Glomerular endothelial cell (primary cell): ENCODE measurements at regions not wholly inside any gene's neighbourhood (a gene's known extent, or its start where the extent isn't known, plus 50 kb on each side); places are given as distances from the start of the nearest gene placed in this dataset.

Experiments
- DNase-seq: peaks from one replicate; pipeline ENCODE4 v3.0.0-alpha.2; 2011; ENCODE audit warnings: low read depth, low spot score; ENCODE audit errors: extremely low read depth

- no peak for DNase-seq
These were observed 695.1 kb upstream of the CITED2 start for GRCh38 chr6:140069576-140069975.

- no peak for DNase-seq
These were observed 694.4 kb upstream of the CITED2 start for GRCh38 chr6:140068801-140069200.

- DNase-seq, result no peak
These were observed 689.9 kb upstream of the CITED2 start for GRCh38 chr6:140064366-140064765.

DNA sequence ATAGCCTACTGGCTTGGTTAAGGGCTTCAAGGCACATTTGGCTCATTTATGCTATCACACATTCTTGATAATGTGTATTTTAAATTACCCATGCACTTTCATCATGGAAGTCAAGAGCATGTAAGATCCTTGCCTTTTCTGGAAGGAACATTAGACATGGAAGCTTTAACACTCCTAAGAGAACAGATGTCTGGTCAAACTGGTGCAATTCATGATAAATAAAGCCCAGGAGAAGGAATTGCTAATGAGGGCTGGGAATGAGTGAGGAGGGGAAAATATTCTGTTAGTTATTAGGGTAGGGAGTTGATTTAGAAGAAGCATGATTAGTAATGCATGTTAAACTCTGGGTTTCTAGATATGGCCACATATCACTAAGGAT lies 688.6 kb upstream of the CITED2 start:
- DNase-seq, result no peak

DNA sequence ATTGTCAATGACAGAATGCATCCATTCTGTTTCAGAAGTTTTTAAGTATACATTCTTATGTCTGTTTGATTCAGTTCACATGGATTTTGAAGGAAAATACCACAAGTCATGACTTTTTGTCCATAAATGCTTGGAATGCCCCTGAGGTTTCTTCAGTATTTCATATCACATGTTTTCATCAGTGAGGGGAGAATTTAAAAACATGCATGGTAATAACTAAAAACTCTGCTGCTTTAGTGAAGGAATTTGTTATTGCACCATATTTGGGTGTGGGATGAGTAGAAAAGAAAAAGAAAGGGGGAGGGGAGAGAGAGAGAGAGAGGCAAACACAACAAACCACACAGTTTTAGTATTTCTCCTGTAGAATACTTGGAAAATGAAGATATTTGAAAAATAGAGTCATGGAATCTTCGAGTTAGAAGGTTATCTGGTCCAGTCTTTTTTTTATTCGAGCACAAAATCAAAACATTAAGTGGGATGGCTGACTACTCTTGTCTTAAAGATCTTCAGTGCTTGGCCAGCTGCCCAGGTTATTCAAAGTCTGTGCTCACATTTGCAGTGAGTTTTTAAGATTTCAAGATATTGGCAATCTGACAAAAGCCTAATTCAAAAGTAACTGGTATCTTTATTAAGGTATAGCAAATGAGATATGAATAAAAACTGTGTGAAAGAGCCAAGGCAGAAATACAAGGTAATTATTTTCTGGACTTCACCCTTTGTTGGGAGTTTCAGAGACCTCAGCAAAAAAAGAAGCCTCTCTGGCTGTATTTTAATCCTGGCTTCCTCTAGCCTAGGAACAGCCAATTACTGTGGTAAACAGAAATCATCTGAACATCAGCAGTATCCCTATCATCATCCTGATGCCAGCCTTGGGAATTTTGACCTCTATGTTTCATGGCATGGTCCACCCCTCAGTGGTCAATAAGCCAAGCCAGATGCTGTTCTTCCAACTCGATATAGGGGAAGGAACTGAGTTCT lies 687.9 kb upstream of the CITED2 start:
- DNase-seq, result no peak

GRCh38 chr6:140061110-140062042 lies 686.9 kb upstream of the CITED2 start:
- DNase-seq, result no peak

- no peak for DNase-seq
These were observed 685.5 kb upstream of the CITED2 start for GRCh38 chr6:140059947-140060346.

- DNase-seq, result no peak
These were observed 684.4 kb upstream of the CITED2 start for GRCh38 chr6:140058863-140059262.

- DNase-seq, result no peak
These were observed 678.6 kb upstream of the CITED2 start for GRCh38 chr6:140052736-140053729.

- no peak for DNase-seq
These were observed 677.4 kb upstream of the CITED2 start for GRCh38 chr6:140051521-140052512.

DNA sequence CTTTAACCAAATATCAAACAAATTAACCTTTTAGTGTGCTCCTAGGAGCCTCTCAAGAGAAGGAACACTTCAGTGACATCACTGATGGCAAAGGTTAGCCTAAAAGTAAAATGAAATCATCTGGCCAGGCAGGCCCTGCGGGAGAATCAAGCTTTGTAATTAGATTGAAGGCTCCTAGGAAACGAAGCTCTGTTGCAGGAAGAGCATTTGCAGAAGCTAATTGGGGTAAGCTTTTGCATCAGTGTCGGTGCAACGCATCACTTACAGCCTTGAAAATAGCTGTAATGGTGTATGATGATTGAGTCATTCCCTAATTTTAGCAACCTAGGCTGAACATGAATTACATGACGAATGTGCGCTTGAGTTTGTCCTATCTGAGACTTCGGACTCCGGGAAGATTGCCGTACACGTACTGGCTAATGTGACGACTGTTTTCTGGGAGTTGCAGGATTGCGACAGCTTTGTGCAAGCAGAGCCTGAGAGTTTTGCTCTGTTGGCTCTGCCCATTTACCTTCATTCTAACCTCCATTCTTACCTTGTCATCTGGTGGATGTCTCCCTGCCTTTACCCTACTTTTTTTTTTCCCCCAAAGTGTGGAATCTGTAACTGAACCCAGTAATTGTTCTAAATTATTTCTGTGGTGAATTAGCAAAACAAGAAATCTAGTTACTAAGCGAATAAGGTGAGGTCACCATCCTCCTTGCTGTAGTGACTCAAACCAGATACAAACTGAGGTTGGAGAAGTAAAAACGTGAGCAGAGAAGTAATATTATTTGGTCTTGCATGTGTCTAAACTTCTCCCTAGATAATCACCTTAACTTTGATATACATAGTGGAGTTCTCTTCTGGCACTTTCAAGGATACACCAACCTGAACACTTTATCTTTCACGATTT lies 675.9 kb upstream of the CITED2 start:
- no peak for DNase-seq

DNA sequence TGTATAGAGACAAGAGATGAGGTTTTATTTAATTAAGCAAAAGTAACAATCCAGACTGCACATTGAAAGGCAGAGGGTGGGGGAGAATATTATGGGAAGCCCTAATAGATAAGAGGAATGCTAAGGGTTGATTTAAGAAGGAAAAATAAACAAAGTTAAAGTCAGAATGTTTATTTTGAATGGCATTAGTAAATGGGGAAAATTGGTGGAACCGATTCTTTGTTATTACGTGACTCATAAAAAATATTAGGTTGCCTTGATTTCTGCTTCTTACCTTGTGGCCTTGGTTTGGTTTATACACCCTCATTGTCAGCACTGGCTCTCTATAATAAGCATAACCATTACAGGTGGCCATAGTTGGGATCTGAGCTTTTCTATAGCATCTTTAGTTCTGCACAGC lies 674.8 kb upstream of the CITED2 start:
- no peak for DNase-seq

DNA sequence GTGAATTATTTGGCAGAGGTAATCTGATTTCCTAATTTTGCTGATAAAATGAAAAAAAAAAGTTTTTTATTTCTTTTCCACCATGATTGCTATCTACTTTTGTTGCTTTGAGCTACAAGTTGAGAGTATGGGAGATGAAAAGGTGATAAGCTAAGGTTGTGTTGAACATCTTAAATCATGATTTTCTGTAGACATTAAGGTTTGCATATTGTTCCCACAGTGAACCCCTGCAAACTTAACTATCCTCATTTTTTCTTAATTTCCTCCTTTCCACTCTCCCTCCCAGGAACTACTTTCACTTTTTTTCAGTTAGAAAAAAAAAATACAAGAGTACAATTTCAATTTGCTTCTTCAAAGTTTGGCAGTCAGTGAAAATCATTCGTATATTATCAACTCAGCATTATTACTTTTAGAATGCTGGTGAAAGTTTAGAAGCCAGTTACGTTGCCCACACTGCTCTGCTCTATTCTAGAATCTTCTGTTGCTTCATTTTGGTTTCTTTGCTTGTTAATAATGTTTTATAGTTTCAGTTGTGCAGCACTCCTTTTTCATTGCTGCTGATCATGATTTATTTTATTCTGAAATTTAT lies 673.8 kb upstream of the CITED2 start:
- DNase-seq, result no peak

GRCh38 chr6:140047321-140047720 lies 672.9 kb upstream of the CITED2 start:
- DNase-seq, result no peak

DNA sequence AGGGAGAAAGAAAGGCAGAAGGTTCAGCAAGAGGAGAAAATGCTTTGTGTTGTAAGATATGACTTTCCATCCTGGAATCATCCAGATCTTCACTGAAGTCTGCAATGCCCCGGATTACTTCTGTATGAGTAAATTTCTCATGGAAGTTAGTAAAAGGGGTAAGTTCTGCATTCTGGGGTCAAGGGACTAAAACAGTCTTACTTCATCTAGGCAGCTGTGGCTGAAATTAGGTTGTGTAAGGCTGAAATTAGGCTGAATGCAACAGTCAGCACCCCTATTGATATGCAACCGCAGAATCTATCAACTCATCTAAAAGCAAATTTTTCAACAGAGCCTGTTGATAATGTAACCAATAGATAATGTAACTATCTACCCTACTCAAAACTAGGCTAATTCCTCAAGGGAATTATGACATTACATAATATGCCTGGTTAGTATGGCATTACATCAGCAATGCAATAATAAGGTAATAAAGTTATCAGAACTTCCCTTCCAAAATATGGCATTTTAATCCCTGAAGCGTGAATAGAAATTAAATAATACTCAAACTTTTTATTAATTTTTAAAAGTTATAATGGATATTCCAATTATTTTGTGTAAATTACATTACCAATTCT lies 671.7 kb upstream of the CITED2 start:
- no peak for DNase-seq

DNA sequence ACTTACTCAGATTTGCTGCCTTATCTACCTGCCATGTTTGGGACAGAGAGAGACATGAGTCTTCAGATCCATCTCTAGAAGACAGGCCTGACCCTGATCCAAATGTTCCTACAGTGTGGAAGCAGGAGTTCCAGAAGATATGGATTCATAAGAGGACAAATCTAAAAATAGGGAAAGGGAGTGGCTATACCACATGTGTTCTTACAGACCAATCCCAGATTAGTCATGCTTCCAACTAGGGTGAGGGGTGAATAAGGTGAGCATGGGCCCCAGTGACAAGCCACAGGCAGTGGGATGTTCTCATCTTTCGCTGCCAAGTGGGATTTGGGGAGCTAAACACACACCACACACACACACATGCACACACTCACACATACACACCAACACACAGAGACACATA lies 670.7 kb upstream of the CITED2 start:
- no peak for DNase-seq

GRCh38 chr6:140044626-140045025 lies 670.2 kb upstream of the CITED2 start:
- DNase-seq, result no peak
